ENCODE measurements at regions not wholly inside any gene's neighbourhood (a gene's known extent, or its start where the extent isn't known, plus 50 kb on each side); places are given as distances from the start of the nearest gene placed in this dataset.

- TF ChIP-seq REST (IDR thresholded peaks at IDR 0.05; ENCODE audit: unreplicated experiment) (no peak), CTCF (conservative IDR thresholded peaks at IDR 0.05; ENCODE audit: low read depth in 2 of 2) (no peak), POLR2AphosphoS5 (IDR thresholded peaks at IDR 0.05; ENCODE audit: low read depth) (no peak), EZH2 (IDR thresholded peaks at IDR 0.05; ENCODE audit: low read depth, unreplicated experiment) (no peak), STAT1 (IDR thresholded peaks at IDR 0.05; ENCODE audit: unreplicated experiment) (no peak), EZH2phosphoT487 (IDR thresholded peaks at IDR 0.05; ENCODE audit: unreplicated experiment) (no peak), ZNF331 (CRISPR knock-in tag; IDR thresholded peaks at IDR 0.05; ENCODE audit: low read depth) (no peak)
Observed at GRCh38 chr3:152772674-152773225, 62.2 kb upstream of the P2RY1 start.
